GM12892 (cell line): ENCODE measurements at regions not wholly inside any gene's neighbourhood (a gene's known extent, or its start where the extent isn't known, plus 50 kb on each side); places are given as distances from the start of the nearest gene placed in this dataset.

ENCODE experiments used
- POLR2A ChIP-seq: IDR thresholded peaks from 2 replicates; pipeline ENCODE4 v1.6.1; 2011; ENCODE audit warnings: low read depth, low read length, control low read depth
- POLR2AphosphoS5 ChIP-seq: IDR thresholded peaks from 2 replicates; pipeline ENCODE4 v1.6.1; 2011; ENCODE audit warnings: low read depth, low read length, control low read depth

- TF ChIP-seq POLR2A = no peak
- TF ChIP-seq POLR2AphosphoS5 = no peak
Observed at GRCh38 chr17:33701910-33702309, 408.8 kb upstream of the ASIC2 start.
